Caco-2 (cell line): ENCODE measurements at regions not wholly inside any gene's neighbourhood (a gene's known extent, or its start where the extent isn't known, plus 50 kb on each side); places are given as distances from the start of the nearest gene placed in this dataset.

Experiments
- BruUV-seq: library from RNA; stranded (reverse); fragments of 400-500 nt; replicated peaks from 2 replicates; lab custom pipeline; 2021; lab: Mats Ljungman, UMichigan
- CTCF ChIA-PET: fragments of 300-600 bp; sonication (Branson Sonifier 250); formaldehyde crosslinking; loops from one replicate; lab custom pipeline; 2022; ENCODE audit warnings: antibody characterized with exemption; lab: Charles Lee
- POLR2A ChIA-PET: fragments of 300-600 bp; sonication (Branson Sonifier 250); formaldehyde crosslinking; loops from one replicate; lab custom pipeline; 2022; ENCODE audit warnings: antibody characterized with exemption; lab: Charles Lee
- DNase-seq, 2 experiments: peaks; one replicate each; pipeline versions ENCODE4 v3.0.0 to v3.0.0-alpha.2; 2020 to 2022
- H3K27me3 ChIP-seq: replicated peaks from 2 replicates; pipeline ENCODE4 v1.6.0; 2011; ENCODE audit warnings: low read length; ENCODE audit not compliant: control insufficient read depth, insufficient read depth
- H3K36me3 ChIP-seq: 2 replicates; pipeline ENCODE4 v1.5.1; 2011; ENCODE audit warnings: low read length; ENCODE audit not compliant: control insufficient read depth, insufficient read depth
- H3K4me1 ChIP-seq: fragments of 250-450 bp; sonication (Bioruptor Pico); 2 replicates; pipeline ENCODE4 v1.5.1; 2020; ENCODE audit warnings: mild to moderate bottlenecking
- H3K4me3 ChIP-seq: 2 replicates; pipeline ENCODE4 v1.5.1; 2011; ENCODE audit warnings: low read depth, mild to moderate bottlenecking, control low read depth, low read length
- H3K9me3 ChIP-seq: fragments of 250-450 bp; sonication (Bioruptor Pico); 2 replicates; pipeline ENCODE4 v1.5.1; 2020; ENCODE audit warnings: mild to moderate bottlenecking, moderate library complexity
- H3K27ac Mint-ChIP-seq: one replicate; pipeline ENCODE4 v1.8.0; 2022; ENCODE audit warnings: mixed read lengths; ENCODE audit not compliant: unreplicated experiment
- H3K27me3 Mint-ChIP-seq: one replicate; pipeline ENCODE4 v1.8.0; 2022; ENCODE audit warnings: mixed read lengths; ENCODE audit not compliant: insufficient read depth, unreplicated experiment
- H3K36me3 Mint-ChIP-seq: one replicate; pipeline ENCODE4 v1.8.0; 2022; ENCODE audit warnings: mild to moderate bottlenecking, mixed read lengths; ENCODE audit not compliant: insufficient read depth, unreplicated experiment
- H3K4me1 Mint-ChIP-seq: one replicate; pipeline ENCODE4 v1.8.0; 2022; ENCODE audit warnings: low read depth, mixed read lengths; ENCODE audit not compliant: unreplicated experiment
- H3K4me3 Mint-ChIP-seq: one replicate; pipeline ENCODE4 v1.8.0; 2022; ENCODE audit warnings: mild to moderate bottlenecking, moderate library complexity, mixed read lengths; ENCODE audit not compliant: unreplicated experiment
- H3K9me3 Mint-ChIP-seq: one replicate; pipeline ENCODE4 v1.8.0; 2022; ENCODE audit warnings: mixed read lengths; ENCODE audit not compliant: unreplicated experiment
- CTCF ChIP-seq, 2 experiments: fragments of 200-600 bp in 1 of 2; IDR thresholded peaks; 1 replicate in 1 of 2; 2 replicates in 1 of 2; pipeline versions ENCODE4 v1.5.1 to v1.8.0; 2011 to 2022; ENCODE audit warnings: antibody characterized with exemption in 1 of 2, control low read depth in 1 of 2, inconsistent platforms in 1 of 2, low read depth in 1 of 2, low read length in 1 of 2, mild to moderate bottlenecking in 1 of 2, moderate library complexity in 1 of 2; ENCODE audit not compliant: insufficient read depth in 1 of 2, severe bottlenecking in 1 of 2, unreplicated experiment in 1 of 2
- intact Hi-C: fragments of 100-400 bp; cut with micrococcal nuclease; formaldehyde crosslinking; loops from one replicate; pipeline ENCODE4 v1.10.0; 2022; ENCODE audit not compliant: unreplicated experiment

GRCh38 chr16:85237817-85238216 lies 125.5 kb upstream of the CIBAR2 start:
- Mint-ChIP-seq H3K4me3 (no peak overlapping the region), H3K27me3 (no peaks in the 10 kb centered on the region), H3K36me3 (no peaks in the 10 kb centered on the region), H3K9me3 (no peaks in the 10 kb centered on the region), H3K4me1 (no peaks in the 10 kb centered on the region), H3K27ac (no peak overlapping the region)
- no peak overlapping the region for H3K4me3 ChIP-seq
- no peaks in the 10 kb centered on the region for H3K36me3 ChIP-seq
- no peak for TF ChIP-seq CTCF (IDR thresholded peaks at IDR 0.05; ENCODE audit: insufficient read depth in 1 of 2, low read depth in 1 of 2, low read length in 1 of 2, severe bottlenecking in 1 of 2, unreplicated experiment in 1 of 2)
- H3K9me3 ChIP-seq: no peaks in the 10 kb centered on the region
- DNase-seq: no peak
- no peaks in the 10 kb centered on the region for H3K27me3 ChIP-seq
- ChIA-PET POLR2A (no interaction called here), CTCF (no interaction called here)
- intact Hi-C loops: no loop called here
- H3K4me1 ChIP-seq: 0 out of 2 replicates have a peak, but pooled peaks cover 4% of the 10 kb centered on the region
- no TSS peak for BruUV-seq

GRCh38 chr16:85238233-85238647 lies 126.0 kb upstream of the CIBAR2 start:
- CTCF ChIA-PET: interaction anchor here (1.5 kb wide), 1 partner anchor 15 kb away, joined by 7 read pairs; no protein-coding TSS in a partner anchor
- H3K4me1 ChIP-seq: 0 out of 2 replicates have a peak, but pooled peaks cover 4% of the 10 kb centered on the region
- no peaks in the 10 kb centered on the region for H3K27me3 Mint-ChIP-seq

GRCh38 chr16:85239239-85239638 lies 127.0 kb upstream of the CIBAR2 start:
- CTCF ChIA-PET: interaction anchor here (1.5 kb wide), 1 partner anchor 14 kb away, joined by 7 read pairs; no protein-coding TSS in a partner anchor
- no peaks in the 10 kb centered on the region for H3K36me3 Mint-ChIP-seq
- Histone ChIP-seq H3K4me3 (no peak overlapping the region), H3K27me3 (no peaks in the 10 kb centered on the region), H3K4me1 (0 out of 2 replicates have a peak, but pooled peaks cover 4% of the 10 kb centered on the region), H3K36me3 (no peaks in the 10 kb centered on the region), H3K9me3 (no peaks in the 10 kb centered on the region)
- no TSS peak for BruUV-seq
- no peak overlapping the region for H3K4me3 Mint-ChIP-seq
- H3K27me3 Mint-ChIP-seq: no peaks in the 10 kb centered on the region
- DNase-seq: no peak
- no peaks in the 10 kb centered on the region for H3K4me1 Mint-ChIP-seq
- TF ChIP-seq CTCF (IDR thresholded peaks at IDR 0.05; ENCODE audit: insufficient read depth in 1 of 2, low read depth in 1 of 2, low read length in 1 of 2, severe bottlenecking in 1 of 2, unreplicated experiment in 1 of 2): no peak
- H3K9me3 Mint-ChIP-seq: no peaks in the 10 kb centered on the region
- no peak overlapping the region for H3K27ac Mint-ChIP-seq
- POLR2A ChIA-PET: no interaction called here
- intact Hi-C loops: no loop called here

More at GRCh38 chr16:85238233-85238647, 126.0 kb upstream of the CIBAR2 start:
- Histone ChIP-seq H3K9me3 (no peaks in the 10 kb centered on the region), H3K36me3 (no peaks in the 10 kb centered on the region), H3K27me3 (no peaks in the 10 kb centered on the region), H3K4me3 (no peak overlapping the region)
- POLR2A ChIA-PET: no interaction called here
- H3K9me3 Mint-ChIP-seq: no peaks in the 10 kb centered on the region
- no peak overlapping the region for H3K4me3 Mint-ChIP-seq
- H3K4me1 Mint-ChIP-seq: no peaks in the 10 kb centered on the region
- no peak for TF ChIP-seq CTCF (IDR thresholded peaks at IDR 0.05; ENCODE audit: insufficient read depth in 1 of 2, low read depth in 1 of 2, low read length in 1 of 2, severe bottlenecking in 1 of 2, unreplicated experiment in 1 of 2)
- peak in 1 of 2 experiments; percentile 29 for DNase-seq
- intact Hi-C loops: no loop called here
- no peak overlapping the region for H3K27ac Mint-ChIP-seq
- H3K36me3 Mint-ChIP-seq: no peaks in the 10 kb centered on the region
- no TSS peak for BruUV-seq
